Neural cell (in vitro differentiated cells): ENCODE measurements at regions not wholly inside any gene's neighbourhood (a gene's known extent, or its start where the extent isn't known, plus 50 kb on each side); places are given as distances from the start of the nearest gene placed in this dataset.

ENCODE experiments used
- H2AFZ ChIP-seq: fragments of 200-600, 300-800 bp; sonication (generic), shearing (Covaris generic); 2 replicates; pipeline ENCODE4 v1.6.0; 2014; ENCODE audit warnings: low read depth, mild to moderate bottlenecking, antibody characterized with exemption, low read length, moderate library complexity
- H3F3A ChIP-seq: fragments of 200-600 bp; shearing (Covaris generic); 2 replicates; pipeline ENCODE4 v1.6.1; 2016; ENCODE audit warnings: mild to moderate bottlenecking, moderate library complexity, mixed read lengths, antibody characterized with exemption, low read length; ENCODE audit not compliant: insufficient read depth, poor library complexity, severe bottlenecking
- H3K27ac ChIP-seq: fragments of 200-600, 300-800 bp; sonication (generic), shearing (Covaris generic); 2 replicates; pipeline ENCODE4 v1.5.1; 2014; ENCODE audit warnings: mild to moderate bottlenecking, low read length, moderate library complexity
- H3K27me3 ChIP-seq: fragments of 300-800, 200-600 bp; sonication (generic), shearing (Covaris generic); 2 replicates; pipeline ENCODE4 v1.6.0; 2014; ENCODE audit warnings: mild to moderate bottlenecking, low read depth, low read length, moderate library complexity; ENCODE audit not compliant: insufficient read depth
- H3K36me3 ChIP-seq: fragments of 300-800, 200-600 bp; sonication (generic), shearing (Covaris generic); 2 replicates; pipeline ENCODE4 v1.5.1; 2014; ENCODE audit warnings: mild to moderate bottlenecking, antibody characterized with exemption, low read length, moderate library complexity; ENCODE audit not compliant: insufficient read depth
- H3K4me2 ChIP-seq: fragments of 300-800, 200-600 bp; sonication (generic), shearing (Covaris generic); 2 replicates; pipeline ENCODE4 v1.6.0; 2014; ENCODE audit warnings: mild to moderate bottlenecking, low read length
- H3K4me3 ChIP-seq: fragments of 300-800, 200-600 bp; sonication (generic), shearing (Covaris generic); 2 replicates; pipeline ENCODE4 v1.5.1; 2014; ENCODE audit warnings: mild to moderate bottlenecking, low read length, moderate library complexity
- H3K79me2 ChIP-seq: fragments of 200-600 bp; shearing (Covaris generic); replicated peaks from 2 replicates; pipeline ENCODE4 v1.6.0; 2014; ENCODE audit warnings: mild to moderate bottlenecking, low read length, moderate library complexity; ENCODE audit not compliant: insufficient read depth
- H3K9ac ChIP-seq: fragments of 300-800, 200-600 bp; sonication (generic), shearing (Covaris generic); 2 replicates; pipeline ENCODE4 v1.6.1; 2016; ENCODE audit warnings: mild to moderate bottlenecking, low read length, mixed read lengths
- H3K9me2 ChIP-seq: fragments of 200-600 bp; shearing (Covaris generic); 2 replicates; pipeline ENCODE4 v1.6.1; 2016; ENCODE audit warnings: mild to moderate bottlenecking, low read length, mixed read lengths; ENCODE audit not compliant: insufficient read depth
- H3K9me3 ChIP-seq: fragments of 200-600, 300-800 bp; sonication (generic), shearing (Covaris generic); 2 replicates; pipeline ENCODE4 v1.6.1; 2016; ENCODE audit warnings: mild to moderate bottlenecking, mixed run types, low read length, moderate library complexity, mixed read lengths
- H4K20me1 ChIP-seq: fragments of 200-600 bp; shearing (Covaris generic); 2 replicates; pipeline ENCODE4 v1.6.1; 2016; ENCODE audit warnings: mild to moderate bottlenecking, mixed run types; ENCODE audit not compliant: insufficient read depth
- EP300 ChIP-seq: fragments of 450-650 bp; conservative IDR thresholded peaks from 2 replicates; pipeline ENCODE4 v1.6.1; 2014; ENCODE audit warnings: antibody characterized with exemption, mild to moderate bottlenecking, moderate library complexity; ENCODE audit not compliant: poor library complexity, severe bottlenecking
- EZH2 ChIP-seq: fragments of 200-600, 300-800 bp; shearing (Covaris generic), sonication (generic); IDR thresholded peaks from 2 replicates; pipeline ENCODE4 v1.6.1; 2014; ENCODE audit warnings: antibody characterized with exemption, low read length, borderline replicate concordance, mild to moderate bottlenecking; ENCODE audit not compliant: insufficient read depth, poor library complexity, severe bottlenecking
- MXI1 ChIP-seq: fragments of 450-650 bp; conservative IDR thresholded peaks from 2 replicates; pipeline ENCODE4 v1.6.1; 2014; ENCODE audit warnings: antibody characterized with exemption, mild to moderate bottlenecking; ENCODE audit not compliant: poor library complexity, severe bottlenecking
- POLR2AphosphoS5 ChIP-seq: IDR thresholded peaks from 2 replicates; pipeline ENCODE4 v1.6.1; 2012
- RAD21 ChIP-seq: fragments of 450-650 bp; conservative IDR thresholded peaks from 2 replicates; pipeline ENCODE4 v1.6.1; 2014; ENCODE audit warnings: antibody characterized with exemption, mild to moderate bottlenecking, moderate library complexity
- SMC3 ChIP-seq: fragments of 450-650 bp; conservative IDR thresholded peaks from 2 replicates; pipeline ENCODE4 v1.6.1; 2014; ENCODE audit warnings: antibody characterized with exemption, mild to moderate bottlenecking, moderate library complexity; ENCODE audit not compliant: poor library complexity
- TAF1 ChIP-seq: IDR thresholded peaks from 2 replicates; pipeline ENCODE4 v1.6.1; 2012; ENCODE audit warnings: low read depth
- TF ChIP-seq, protein P1 (sequence below): fragments of 450-650 bp; IDR thresholded peaks from 2 replicates; pipeline ENCODE4 v1.5.1; 2014; ENCODE audit warnings: antibody characterized with exemption, mild to moderate bottlenecking, moderate library complexity; ENCODE audit not compliant: poor library complexity, severe bottlenecking
- TF ChIP-seq, protein P2 (sequence below): IDR thresholded peaks from 2 replicates; pipeline ENCODE4 v1.6.1; 2012; ENCODE audit warnings: borderline replicate concordance

DNA sequence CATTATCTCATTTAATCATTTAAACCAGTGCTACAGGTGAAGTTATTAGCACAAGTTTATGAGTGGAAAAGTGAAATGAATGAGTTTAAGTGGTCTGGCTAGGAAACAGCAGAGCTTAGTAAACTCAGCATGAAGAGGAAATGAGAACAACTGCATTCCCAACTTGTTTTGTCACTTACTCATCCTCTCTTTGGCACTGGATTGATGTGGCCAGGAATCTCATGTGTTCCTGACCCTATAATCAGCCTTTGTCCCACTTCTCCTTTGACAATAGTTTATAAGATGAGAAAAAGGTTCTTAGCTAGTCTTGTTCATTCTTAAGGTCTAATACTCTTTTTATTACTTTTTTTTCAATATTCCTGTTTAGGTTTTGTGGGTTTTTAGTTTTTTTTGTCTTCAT, 559.2 kb upstream of the TLE4 start:
- no peak for TF ChIP-seq MXI1
- no peak for TF ChIP-seq POLR2AphosphoS5
- no peak for TF ChIP-seq EP300
- TF ChIP-seq TAF1, result no peak
- TF ChIP-seq EZH2, result no peak
- TF ChIP-seq, protein P1, sequence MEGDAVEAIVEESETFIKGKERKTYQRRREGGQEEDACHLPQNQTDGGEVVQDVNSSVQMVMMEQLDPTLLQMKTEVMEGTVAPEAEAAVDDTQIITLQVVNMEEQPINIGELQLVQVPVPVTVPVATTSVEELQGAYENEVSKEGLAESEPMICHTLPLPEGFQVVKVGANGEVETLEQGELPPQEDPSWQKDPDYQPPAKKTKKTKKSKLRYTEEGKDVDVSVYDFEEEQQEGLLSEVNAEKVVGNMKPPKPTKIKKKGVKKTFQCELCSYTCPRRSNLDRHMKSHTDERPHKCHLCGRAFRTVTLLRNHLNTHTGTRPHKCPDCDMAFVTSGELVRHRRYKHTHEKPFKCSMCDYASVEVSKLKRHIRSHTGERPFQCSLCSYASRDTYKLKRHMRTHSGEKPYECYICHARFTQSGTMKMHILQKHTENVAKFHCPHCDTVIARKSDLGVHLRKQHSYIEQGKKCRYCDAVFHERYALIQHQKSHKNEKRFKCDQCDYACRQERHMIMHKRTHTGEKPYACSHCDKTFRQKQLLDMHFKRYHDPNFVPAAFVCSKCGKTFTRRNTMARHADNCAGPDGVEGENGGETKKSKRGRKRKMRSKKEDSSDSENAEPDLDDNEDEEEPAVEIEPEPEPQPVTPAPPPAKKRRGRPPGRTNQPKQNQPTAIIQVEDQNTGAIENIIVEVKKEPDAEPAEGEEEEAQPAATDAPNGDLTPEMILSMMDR, result no peak
- TF ChIP-seq RAD21, result no peak
- TF ChIP-seq SMC3, result no peak
- TF ChIP-seq, protein P2, sequence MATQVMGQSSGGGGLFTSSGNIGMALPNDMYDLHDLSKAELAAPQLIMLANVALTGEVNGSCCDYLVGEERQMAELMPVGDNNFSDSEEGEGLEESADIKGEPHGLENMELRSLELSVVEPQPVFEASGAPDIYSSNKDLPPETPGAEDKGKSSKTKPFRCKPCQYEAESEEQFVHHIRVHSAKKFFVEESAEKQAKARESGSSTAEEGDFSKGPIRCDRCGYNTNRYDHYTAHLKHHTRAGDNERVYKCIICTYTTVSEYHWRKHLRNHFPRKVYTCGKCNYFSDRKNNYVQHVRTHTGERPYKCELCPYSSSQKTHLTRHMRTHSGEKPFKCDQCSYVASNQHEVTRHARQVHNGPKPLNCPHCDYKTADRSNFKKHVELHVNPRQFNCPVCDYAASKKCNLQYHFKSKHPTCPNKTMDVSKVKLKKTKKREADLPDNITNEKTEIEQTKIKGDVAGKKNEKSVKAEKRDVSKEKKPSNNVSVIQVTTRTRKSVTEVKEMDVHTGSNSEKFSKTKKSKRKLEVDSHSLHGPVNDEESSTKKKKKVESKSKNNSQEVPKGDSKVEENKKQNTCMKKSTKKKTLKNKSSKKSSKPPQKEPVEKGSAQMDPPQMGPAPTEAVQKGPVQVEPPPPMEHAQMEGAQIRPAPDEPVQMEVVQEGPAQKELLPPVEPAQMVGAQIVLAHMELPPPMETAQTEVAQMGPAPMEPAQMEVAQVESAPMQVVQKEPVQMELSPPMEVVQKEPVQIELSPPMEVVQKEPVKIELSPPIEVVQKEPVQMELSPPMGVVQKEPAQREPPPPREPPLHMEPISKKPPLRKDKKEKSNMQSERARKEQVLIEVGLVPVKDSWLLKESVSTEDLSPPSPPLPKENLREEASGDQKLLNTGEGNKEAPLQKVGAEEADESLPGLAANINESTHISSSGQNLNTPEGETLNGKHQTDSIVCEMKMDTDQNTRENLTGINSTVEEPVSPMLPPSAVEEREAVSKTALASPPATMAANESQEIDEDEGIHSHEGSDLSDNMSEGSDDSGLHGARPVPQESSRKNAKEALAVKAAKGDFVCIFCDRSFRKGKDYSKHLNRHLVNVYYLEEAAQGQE, result no peak
- Histone ChIP-seq H3K79me2 (no peaks in the 10 kb centered on the region), H3K9ac (no peak overlapping the region)

DNA sequence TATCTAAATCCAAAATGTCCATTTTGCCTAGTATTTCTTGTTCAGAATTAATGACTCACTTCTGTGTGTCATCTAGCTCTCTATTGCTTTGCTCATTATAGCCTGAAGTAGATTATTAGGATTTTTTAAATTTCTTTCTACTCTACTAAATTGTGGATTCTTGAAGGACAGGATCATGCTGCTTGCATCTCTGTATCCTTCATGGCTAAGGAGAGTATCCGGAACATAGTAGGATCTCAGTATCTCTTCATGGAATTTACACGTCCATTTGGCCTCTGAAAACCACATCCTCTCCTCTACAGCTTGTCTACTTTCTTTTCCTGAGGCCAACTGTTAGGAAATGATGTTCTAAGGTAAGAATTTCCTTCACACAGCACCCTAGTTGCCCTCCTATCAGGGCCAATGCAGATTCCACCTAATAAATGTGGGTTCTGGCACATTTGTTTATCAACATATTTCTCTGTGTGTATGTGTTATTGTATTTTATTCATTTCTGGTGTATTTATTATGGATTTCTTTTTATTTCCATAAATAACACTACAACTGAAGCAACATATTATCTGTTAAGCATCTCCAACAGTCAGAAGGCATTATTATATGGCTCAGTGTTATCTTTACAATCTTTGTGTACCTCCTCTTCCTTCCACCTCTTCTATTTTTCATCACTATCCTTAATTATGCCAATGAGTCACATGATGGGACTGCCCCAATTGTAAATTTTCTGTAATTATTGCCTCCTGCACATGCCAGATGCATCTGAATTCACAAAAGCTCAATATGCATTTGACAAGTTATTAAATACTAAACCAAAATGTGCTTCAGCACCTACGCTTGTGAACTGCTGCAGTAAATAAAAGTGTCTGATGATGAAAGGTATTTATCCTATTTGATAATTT, 557.8 kb upstream of the TLE4 start:
- no peak overlapping the region for H3K4me2 ChIP-seq
- H2AFZ ChIP-seq, result no peak overlapping the region
- H3K27me3 ChIP-seq, result no peaks in the 10 kb centered on the region
- no peaks in the 10 kb centered on the region for H4K20me1 ChIP-seq
- no peaks in the 10 kb centered on the region for H3K79me2 ChIP-seq
- no peaks in the 10 kb centered on the region for H3K9me2 ChIP-seq
- no peaks in the 10 kb centered on the region for H3K9me3 ChIP-seq
- TF ChIP-seq SMC3, result no peak
- TF ChIP-seq, protein P1, result no peak
- TF ChIP-seq MXI1, result no peak
- no peak for TF ChIP-seq EZH2
- TF ChIP-seq, protein P2, result no peak
- no peak for TF ChIP-seq TAF1
- no peak for TF ChIP-seq RAD21
- no peak for TF ChIP-seq POLR2AphosphoS5
- no peak for TF ChIP-seq EP300
- H3K27ac ChIP-seq, result no peak overlapping the region
- H3F3A ChIP-seq, result no peaks in the 10 kb centered on the region
- no peak overlapping the region for H3K4me3 ChIP-seq
- no peaks in the 10 kb centered on the region for H3K36me3 ChIP-seq
- no peak overlapping the region for H3K9ac ChIP-seq

More for the DNA sequence above, 559.2 kb upstream of the TLE4 start:
- H3K9me2 ChIP-seq, result no peaks in the 10 kb centered on the region
- H3K9me3 ChIP-seq, result no peaks in the 10 kb centered on the region
- no peaks in the 10 kb centered on the region for H3K36me3 ChIP-seq
- H2AFZ ChIP-seq, result no peak overlapping the region
- H4K20me1 ChIP-seq, result no peaks in the 10 kb centered on the region
- no peaks in the 10 kb centered on the region for H3F3A ChIP-seq
- no peak overlapping the region for H3K27ac ChIP-seq
- H3K4me2 ChIP-seq, result no peak overlapping the region
- no peak overlapping the region for H3K4me3 ChIP-seq
- no peaks in the 10 kb centered on the region for H3K27me3 ChIP-seq
